ENCODE measurements at regions not wholly inside any gene's neighbourhood (a gene's known extent, or its start where the extent isn't known, plus 50 kb on each side); places are given as distances from the start of the nearest gene placed in this dataset.

- no peak for DNase-seq (ENCODE audit: low read depth, low spot score)
These were observed 53.5 kb upstream of the FAM9B start for GRCh38 chrX:9087271-9088040.

- no peak for DNase-seq (ENCODE audit: low read depth, low spot score)
These were observed 55.0 kb upstream of the FAM9B start for GRCh38 chrX:9088896-9089295.

GRCh38 chrX:9090766-9091165 lies 56.8 kb upstream of the FAM9B start:
- DNase-seq (ENCODE audit: low read depth, low spot score), result no peak

GRCh38 chrX:9091258-9091657 lies 57.3 kb upstream of the FAM9B start:
- DNase-seq (ENCODE audit: low read depth, low spot score), result no peak

GRCh38 chrX:9102956-9103355 lies 69.0 kb upstream of the FAM9B start:
- DNase-seq (ENCODE audit: low read depth, low spot score), result no peak

GRCh38 chrX:9108054-9108453 lies 74.1 kb upstream of the FAM9B start:
- DNase-seq (ENCODE audit: low read depth, low spot score), result no peak

GRCh38 chrX:9110808-9111207 lies 76.9 kb upstream of the FAM9B start:
- no peak for DNase-seq (ENCODE audit: low read depth, low spot score)

- DNase-seq (ENCODE audit: low read depth, low spot score), result no peak
These were observed 80.3 kb upstream of the FAM9B start for GRCh38 chrX:9114245-9114644.

- no peak for DNase-seq (ENCODE audit: low read depth, low spot score)
These were observed 83.9 kb upstream of the FAM9B start for GRCh38 chrX:9117851-9118250.

GRCh38 chrX:9122519-9123245 lies 88.8 kb upstream of the FAM9B start:
- DNase-seq (ENCODE audit: low read depth, low spot score), result no peak

GRCh38 chrX:9127986-9128385 lies 94.1 kb upstream of the FAM9B start:
- no peak for DNase-seq (ENCODE audit: low read depth, low spot score)

- no peak for DNase-seq (ENCODE audit: low read depth, low spot score)
These were observed 96.1 kb upstream of the FAM9B start for GRCh38 chrX:9130031-9130430.

GRCh38 chrX:9131066-9131465 lies 97.1 kb upstream of the FAM9B start:
- no peak for DNase-seq (ENCODE audit: low read depth, low spot score)

- no peak for DNase-seq (ENCODE audit: low read depth, low spot score)
These were observed 98.2 kb upstream of the FAM9B start for GRCh38 chrX:9132036-9132638.

- no peak for DNase-seq (ENCODE audit: low read depth, low spot score)
These were observed 99.5 kb upstream of the FAM9B start for GRCh38 chrX:9133426-9133825.

GRCh38 chrX:9134366-9134765 lies 100.4 kb upstream of the FAM9B start:
- DNase-seq (ENCODE audit: low read depth, low spot score), result no peak

- no peak for DNase-seq (ENCODE audit: low read depth, low spot score)
These were observed 102.1 kb upstream of the FAM9B start for GRCh38 chrX:9135901-9136510.

- no peak for DNase-seq (ENCODE audit: low read depth, low spot score)
These were observed 103.2 kb upstream of the FAM9B start for GRCh38 chrX:9137152-9137551.

- no peak for DNase-seq (ENCODE audit: low read depth, low spot score)
These were observed 107.6 kb upstream of the FAM9B start for GRCh38 chrX:9141496-9141895.

- no peak for DNase-seq (ENCODE audit: low read depth, low spot score)
These were observed 110.8 kb upstream of the FAM9B start for GRCh38 chrX:9144701-9145241.

GRCh38 chrX:9146657-9147056 lies 112.7 kb upstream of the FAM9B start:
- no peak for DNase-seq (ENCODE audit: low read depth, low spot score)

- no peak for DNase-seq (ENCODE audit: low read depth, low spot score)
These were observed 113.2 kb upstream of the FAM9B start for GRCh38 chrX:9147086-9147485.
